ENCODE measurements at regions not wholly inside any gene's neighbourhood (a gene's known extent, or its start where the extent isn't known, plus 50 kb on each side); places are given as distances from the start of the nearest gene placed in this dataset.
A peak's percentile ranks its signal among the peaks of the same experiment; 100 is the strongest.
"Not testable (repeated sequence)": the region's sequence is repeated elsewhere in the genome, so short reads cannot be mapped to it uniquely, and the experiment has no call there.

DNA sequence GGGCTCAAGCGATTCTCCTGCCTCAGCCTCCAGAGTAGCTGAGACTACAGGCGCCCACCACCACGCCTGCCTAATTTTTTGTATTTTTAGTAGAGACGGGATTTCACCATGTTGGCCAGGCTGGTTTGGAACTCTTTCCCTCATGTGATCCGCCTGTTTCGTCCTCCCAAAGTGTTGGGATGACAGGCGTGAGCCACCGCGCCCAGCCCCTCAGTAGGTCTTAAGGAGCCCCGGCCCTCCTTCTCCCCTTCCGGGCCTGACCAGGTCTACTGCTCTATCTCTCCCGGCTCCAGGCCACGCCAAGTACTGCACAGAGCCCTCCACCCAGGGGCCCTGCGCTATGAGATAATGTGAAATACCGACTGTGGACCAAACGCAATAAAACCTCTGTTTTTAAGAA is 785.5 kb downstream of the FOXD4L5 start:
- peak in 1 of 3 donors; percentile 19 for DNase-seq
- H3K4me3 ChIP-seq; H3K9me3 ChIP-seq; ATAC-seq; H3K36me3 ChIP-seq; H3K4me1 ChIP-seq; H3K27me3 ChIP-seq; H3K27ac ChIP-seq; intact Hi-C loops (cut with DNase I): not testable (repeated sequence)
- 85% methylated on average over 12 of the region's 16 CpGs for WGBS (ENCODE audit: insufficient coverage, low coverage, low lambda C conversion rate, missing lambda C conversion rate)

DNA sequence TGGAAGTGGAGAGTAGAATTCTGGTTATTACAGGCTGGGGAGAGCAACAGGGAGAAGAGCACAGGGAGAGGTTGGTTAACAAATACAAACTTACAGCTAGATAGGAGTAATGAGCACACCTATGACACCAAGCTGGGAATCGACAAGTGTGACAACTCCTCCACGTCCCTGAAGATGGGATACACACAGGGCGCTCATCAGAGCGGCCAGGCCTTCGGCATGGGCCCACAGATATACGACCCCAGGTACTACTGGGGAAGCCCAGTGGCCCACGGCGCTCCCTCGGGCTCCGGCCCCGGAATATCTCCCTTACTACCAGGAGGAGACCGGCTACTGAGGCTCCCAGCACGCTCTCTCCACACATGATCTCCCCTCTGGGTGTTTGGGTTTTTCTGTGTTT is 786.6 kb downstream of the FOXD4L5 start:
- ATAC-seq; H3K27ac ChIP-seq; H3K36me3 ChIP-seq; DNase-seq; H3K4me1 ChIP-seq; H3K27me3 ChIP-seq; H3K9me3 ChIP-seq; H3K4me3 ChIP-seq; intact Hi-C loops (cut with DNase I): not testable (repeated sequence)
- 60% methylated on average over 1 of the region's 13 CpGs for WGBS (ENCODE audit: insufficient coverage, low coverage, low lambda C conversion rate, missing lambda C conversion rate)

DNA sequence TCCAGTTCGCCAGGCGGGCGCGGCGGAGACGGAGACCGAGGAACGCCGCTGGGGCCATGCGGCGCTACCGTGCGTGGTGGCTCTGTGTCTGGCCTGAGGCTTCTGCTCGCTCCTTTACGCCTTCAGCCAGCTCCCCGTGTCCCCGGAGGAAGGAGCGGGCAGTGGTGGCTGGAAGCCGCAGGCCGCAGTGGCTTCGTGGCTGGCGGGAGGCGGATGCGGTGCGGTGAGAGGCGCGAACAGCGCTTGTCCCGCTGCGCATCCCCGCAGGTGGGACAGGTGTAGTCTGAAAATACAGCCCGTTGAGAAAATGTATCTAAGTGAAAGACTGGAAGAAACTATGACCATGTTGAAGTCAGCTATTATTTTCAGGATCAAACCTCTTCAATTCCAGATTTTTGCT is 796.5 kb downstream of the FOXD4L5 start:
- H3K36me3 ChIP-seq; H3K27me3 ChIP-seq; H3K4me3 ChIP-seq; ATAC-seq; intact Hi-C loops (cut with DNase I); DNase-seq; H3K4me1 ChIP-seq; H3K9me3 ChIP-seq; H3K27ac ChIP-seq: not testable (repeated sequence)
- WGBS (ENCODE audit: insufficient coverage, low coverage, low lambda C conversion rate, missing lambda C conversion rate) = 79% methylated on average over 25 of the region's 32 CpGs

DNA sequence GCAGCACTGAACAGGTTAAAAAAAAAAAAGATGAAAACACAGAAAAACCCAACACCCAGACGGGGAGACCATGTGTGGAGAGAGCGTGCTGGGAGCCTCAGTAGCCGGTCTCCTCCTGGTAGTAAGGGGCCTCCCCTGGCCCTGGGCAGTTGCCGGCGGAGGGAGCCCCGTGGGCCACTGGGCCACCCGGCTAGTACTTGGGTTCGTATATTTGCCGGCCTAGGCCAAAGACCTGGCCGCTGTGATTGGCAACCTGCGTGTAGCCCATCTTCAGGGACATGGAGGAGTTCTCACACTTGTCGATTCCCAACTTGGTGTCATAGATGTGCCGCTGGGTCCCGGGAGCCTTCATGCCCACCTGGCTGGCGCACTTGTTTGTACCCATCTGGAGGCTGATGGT is 798.9 kb downstream of the FOXD4L5 start:
- no CpG with 5 or more reads among the region's 15 CpGs for WGBS (ENCODE audit: insufficient coverage, low coverage, low lambda C conversion rate, missing lambda C conversion rate)
- H3K27ac ChIP-seq; DNase-seq; H3K4me1 ChIP-seq; H3K4me3 ChIP-seq; intact Hi-C loops (cut with DNase I); H3K27me3 ChIP-seq; H3K36me3 ChIP-seq; H3K9me3 ChIP-seq; ATAC-seq: not testable (repeated sequence)

DNA sequence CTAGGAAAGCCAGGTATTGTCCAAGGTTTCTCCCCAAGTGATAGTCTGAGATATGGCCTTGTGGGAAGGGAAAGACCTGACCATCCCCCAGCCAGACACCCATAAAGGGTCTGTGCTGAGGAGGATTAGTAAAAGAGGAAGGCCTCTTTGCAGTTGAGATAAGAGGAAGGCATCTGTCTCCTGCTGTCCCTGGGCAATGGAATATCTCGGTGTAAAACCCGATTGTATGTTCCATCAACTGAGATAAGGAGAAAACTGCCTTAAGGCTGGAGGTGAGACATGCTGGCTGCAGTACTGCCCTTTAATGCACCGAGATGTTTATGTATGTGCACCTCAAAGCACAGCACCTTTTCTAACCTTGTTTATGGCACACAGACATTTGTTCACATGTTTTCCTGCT is 805.9 kb downstream of the FOXD4L5 start:
- intact Hi-C loops (cut with DNase I); ATAC-seq; H3K27ac ChIP-seq; H3K27me3 ChIP-seq; H3K4me3 ChIP-seq; H3K9me3 ChIP-seq; H3K4me1 ChIP-seq; H3K36me3 ChIP-seq; DNase-seq: not testable (repeated sequence)
- WGBS (ENCODE audit: insufficient coverage, low coverage, low lambda C conversion rate, missing lambda C conversion rate) = 39% methylated on average over 2 of the region's 3 CpGs

DNA sequence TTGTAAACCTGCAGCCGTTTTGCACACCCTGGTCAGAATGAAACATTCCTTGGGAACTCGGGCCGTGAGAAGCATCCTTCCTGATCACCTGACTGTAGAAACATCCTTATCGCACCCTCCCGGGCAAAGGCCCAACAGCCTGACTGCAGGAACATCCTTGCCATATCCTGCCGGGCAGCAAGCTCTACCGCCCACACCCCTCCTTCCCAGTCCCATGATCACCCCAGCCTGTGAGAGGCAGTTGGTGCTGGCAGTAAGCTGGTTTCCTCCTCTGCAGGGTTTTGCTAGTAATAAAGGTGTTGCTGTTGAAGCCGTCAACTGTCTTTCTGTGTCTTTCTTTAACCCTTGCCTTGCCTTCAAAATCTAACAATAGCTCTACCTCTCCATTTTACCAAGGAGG is 816.1 kb downstream of the FOXD4L5 start:
- H3K27me3 ChIP-seq; H3K36me3 ChIP-seq; ATAC-seq; intact Hi-C loops (cut with DNase I); DNase-seq; H3K9me3 ChIP-seq; H3K27ac ChIP-seq; H3K4me3 ChIP-seq; H3K4me1 ChIP-seq: not testable (repeated sequence)
- 13% methylated on average over 1 of the region's 8 CpGs for WGBS (ENCODE audit: insufficient coverage, low coverage, low lambda C conversion rate, missing lambda C conversion rate)

DNA sequence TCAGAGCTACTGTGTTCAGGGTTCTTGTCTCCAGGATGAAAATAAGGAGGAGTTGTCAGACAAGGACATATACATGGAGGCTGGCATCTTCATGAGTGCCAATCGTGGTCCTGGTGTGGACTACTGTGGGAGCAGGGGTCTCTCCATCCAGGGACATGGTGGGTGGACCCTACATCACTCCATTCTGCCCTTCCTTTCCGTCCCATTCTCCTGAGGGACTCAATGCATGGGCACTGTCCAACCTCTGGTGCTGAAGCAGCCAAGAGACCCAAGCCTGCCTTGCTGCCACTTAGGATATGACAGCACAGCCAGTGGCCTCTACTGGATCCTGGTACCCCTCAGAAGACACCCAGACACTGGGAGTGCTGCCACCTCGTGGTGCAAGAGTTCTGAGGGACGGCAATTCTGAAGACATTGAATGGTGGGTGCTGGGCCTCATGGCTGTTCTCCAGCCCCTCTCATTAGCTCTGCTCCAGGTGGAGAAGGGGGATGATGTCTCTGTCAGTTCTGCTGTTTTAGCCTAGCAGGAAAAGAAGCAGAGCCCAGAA is 818.9 kb downstream of the FOXD4L5 start:
- DNase-seq; H3K9me3 ChIP-seq; H3K27me3 ChIP-seq; ATAC-seq; intact Hi-C loops (cut with DNase I); H3K27ac ChIP-seq; H3K4me3 ChIP-seq; H3K4me1 ChIP-seq; H3K36me3 ChIP-seq: not testable (repeated sequence)
- TF ChIP-seq, protein P1, sequence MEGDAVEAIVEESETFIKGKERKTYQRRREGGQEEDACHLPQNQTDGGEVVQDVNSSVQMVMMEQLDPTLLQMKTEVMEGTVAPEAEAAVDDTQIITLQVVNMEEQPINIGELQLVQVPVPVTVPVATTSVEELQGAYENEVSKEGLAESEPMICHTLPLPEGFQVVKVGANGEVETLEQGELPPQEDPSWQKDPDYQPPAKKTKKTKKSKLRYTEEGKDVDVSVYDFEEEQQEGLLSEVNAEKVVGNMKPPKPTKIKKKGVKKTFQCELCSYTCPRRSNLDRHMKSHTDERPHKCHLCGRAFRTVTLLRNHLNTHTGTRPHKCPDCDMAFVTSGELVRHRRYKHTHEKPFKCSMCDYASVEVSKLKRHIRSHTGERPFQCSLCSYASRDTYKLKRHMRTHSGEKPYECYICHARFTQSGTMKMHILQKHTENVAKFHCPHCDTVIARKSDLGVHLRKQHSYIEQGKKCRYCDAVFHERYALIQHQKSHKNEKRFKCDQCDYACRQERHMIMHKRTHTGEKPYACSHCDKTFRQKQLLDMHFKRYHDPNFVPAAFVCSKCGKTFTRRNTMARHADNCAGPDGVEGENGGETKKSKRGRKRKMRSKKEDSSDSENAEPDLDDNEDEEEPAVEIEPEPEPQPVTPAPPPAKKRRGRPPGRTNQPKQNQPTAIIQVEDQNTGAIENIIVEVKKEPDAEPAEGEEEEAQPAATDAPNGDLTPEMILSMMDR (IDR thresholded peaks at IDR 0.05) = peak in 1 of 4 donors; percentile 12
- no CpG with 5 or more reads among the region's 4 CpGs for WGBS (ENCODE audit: insufficient coverage, low coverage, low lambda C conversion rate, missing lambda C conversion rate)

DNA sequence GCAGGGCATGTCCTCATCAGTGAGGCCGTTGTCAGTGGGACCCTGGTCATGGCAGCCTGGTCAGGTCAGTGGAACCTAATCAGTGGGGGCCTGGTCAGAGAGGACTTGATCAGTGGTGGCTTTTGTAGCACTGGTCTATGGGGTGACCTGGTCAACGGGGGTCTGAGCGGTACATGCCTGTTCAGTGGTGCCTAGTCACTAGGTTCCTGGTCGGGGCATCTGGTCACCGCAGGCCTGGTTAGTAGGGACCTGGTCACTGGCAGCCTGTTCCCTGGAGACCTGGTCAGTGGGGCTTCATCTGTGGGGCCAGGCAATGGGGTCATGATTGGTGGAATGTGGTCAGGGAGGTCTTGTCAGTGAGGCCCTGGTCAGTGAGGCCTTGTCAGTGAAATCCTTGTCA is 823.1 kb downstream of the FOXD4L5 start:
- ATAC-seq = peak in 1 of 4 donors; percentile 51
- DNase-seq; intact Hi-C loops (cut with DNase I); H3K4me3 ChIP-seq; H3K9me3 ChIP-seq; H3K27ac ChIP-seq; H3K36me3 ChIP-seq; H3K27me3 ChIP-seq; H3K4me1 ChIP-seq: not testable (repeated sequence)
- no CpG with 5 or more reads among the region's 5 CpGs for WGBS (ENCODE audit: insufficient coverage, low coverage, low lambda C conversion rate, missing lambda C conversion rate)

DNA sequence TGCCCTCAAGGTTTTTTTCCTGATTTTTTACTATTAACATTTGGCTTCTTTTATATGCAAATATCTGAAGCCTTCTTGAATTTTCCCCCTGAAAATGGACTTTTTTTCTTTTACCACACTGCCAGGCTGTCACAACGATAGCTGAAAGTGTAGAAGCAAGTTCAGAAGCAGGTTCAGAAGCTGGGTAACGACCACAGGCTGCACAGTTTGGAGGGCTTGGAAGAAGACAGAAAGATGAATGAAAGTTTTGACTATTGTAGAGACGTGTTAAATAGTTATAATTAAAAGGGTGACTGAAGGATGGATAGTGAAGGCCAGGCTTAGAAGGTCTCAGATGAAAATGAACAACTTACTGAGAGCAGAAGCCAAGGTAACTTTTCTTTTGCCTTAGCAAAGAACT is 826.4 kb downstream of the FOXD4L5 start:
- H3K27me3 ChIP-seq; H3K4me1 ChIP-seq; ATAC-seq; H3K9me3 ChIP-seq; H3K27ac ChIP-seq; H3K4me3 ChIP-seq; H3K36me3 ChIP-seq; intact Hi-C loops (cut with DNase I); DNase-seq: not testable (repeated sequence)
- 61% methylated on average over 3 of the region's 3 CpGs for WGBS (ENCODE audit: insufficient coverage, low coverage, low lambda C conversion rate, missing lambda C conversion rate)

DNA sequence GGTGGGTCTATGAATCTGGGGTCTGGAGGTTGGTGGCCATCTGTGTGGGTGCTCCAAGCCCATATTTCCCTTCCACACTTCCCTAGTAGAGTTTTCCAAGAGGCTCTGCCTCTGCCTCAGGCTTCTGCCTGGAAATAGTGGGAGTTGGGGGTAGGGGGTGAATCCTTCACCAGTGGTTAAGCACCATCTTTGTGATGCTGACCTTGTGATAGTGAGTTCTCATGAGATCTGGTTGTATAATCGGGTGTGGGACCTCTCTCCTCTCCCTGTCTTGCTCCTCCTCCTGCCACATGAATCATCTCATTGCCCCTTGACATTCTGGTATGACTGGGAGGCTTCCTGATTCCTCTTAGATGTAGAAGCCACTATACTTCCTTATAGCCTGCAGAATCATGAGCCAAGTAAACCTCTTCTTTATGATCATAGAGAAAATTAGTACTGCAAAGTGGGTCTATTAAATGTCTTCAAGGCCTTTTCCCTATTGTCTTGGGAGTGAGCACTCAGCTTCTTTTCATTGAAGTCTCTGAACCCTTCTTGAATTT is 829.8 kb downstream of the FOXD4L5 start:
- H3K9me3 ChIP-seq; intact Hi-C loops (cut with DNase I); H3K4me1 ChIP-seq; DNase-seq; H3K36me3 ChIP-seq; H3K27me3 ChIP-seq; ATAC-seq; H3K27ac ChIP-seq; H3K4me3 ChIP-seq: not testable (repeated sequence)
- WGBS (ENCODE audit: insufficient coverage, low coverage, low lambda C conversion rate, missing lambda C conversion rate) = 0% methylated on average over 1 of the region's 1 CpG

DNA sequence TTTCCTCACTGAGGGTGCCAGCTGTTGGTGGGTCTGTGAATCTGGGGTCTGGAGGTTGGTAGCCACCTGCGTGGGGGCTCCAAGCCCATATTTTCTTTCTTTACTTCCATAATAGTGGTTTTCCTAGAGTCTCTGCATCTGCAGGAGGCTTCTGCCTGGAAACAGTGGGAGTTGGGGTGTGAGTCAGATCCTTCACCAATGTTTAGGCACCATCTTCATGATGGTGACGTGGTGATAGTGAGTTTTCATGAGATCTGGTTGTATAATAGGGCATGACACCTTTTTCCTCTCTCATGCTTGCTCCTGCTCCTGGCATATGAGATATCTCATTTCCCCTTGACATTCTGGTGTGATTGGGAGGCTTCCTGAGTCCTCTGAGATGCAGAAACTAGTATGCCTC is 832.9 kb downstream of the FOXD4L5 start:
- intact Hi-C loops (cut with DNase I); H3K4me1 ChIP-seq; H3K27me3 ChIP-seq; H3K9me3 ChIP-seq; H3K36me3 ChIP-seq; H3K4me3 ChIP-seq; DNase-seq; H3K27ac ChIP-seq: not testable (repeated sequence)
- 59% methylated on average over 2 of the region's 2 CpGs for WGBS (ENCODE audit: insufficient coverage, low coverage, low lambda C conversion rate, missing lambda C conversion rate)
- ATAC-seq = peak in 1 of 4 donors; percentile 29
